H1 (cell line): ENCODE measurements at regions not wholly inside any gene's neighbourhood (a gene's known extent, or its start where the extent isn't known, plus 50 kb on each side); places are given as distances from the start of the nearest gene placed in this dataset.

ENCODE experiments used
- CTCF ChIA-PET: fragments of 300-600 bp; sonication (Branson Sonifier 250); formaldehyde crosslinking; loops from one replicate; lab custom pipeline; 2021; ENCODE audit not compliant: partially characterized antibody; lab: Charles Lee
- POLR2A ChIA-PET: fragments of 300-600 bp; sonication (Branson Sonifier 250); formaldehyde crosslinking; loops from one replicate; lab custom pipeline; 2021; ENCODE audit warnings: inconsistent platforms; ENCODE audit not compliant: partially characterized antibody; lab: Charles Lee
- DNase-seq, 2 experiments: peaks; one replicate each; pipeline versions ENCODE4 v3.0.0 to v3.0.0-alpha.2; 2010 to 2022; ENCODE audit warnings: low spot score in 2 of 2, low read depth in 1 of 2, mixed read lengths in 1 of 2
- FAIRE-seq: peaks from 2 replicates; lab custom pipeline; 2011; peaks lifted over from hg19 to GRCh38; lab: Jason Lieb, UNC
- H2AFZ ChIP-seq: 2 replicates; pipeline ENCODE4 v1.8.1; 2012; ENCODE audit warnings: low read length, inconsistent platforms
- H2AK5ac ChIP-seq: 2 replicates; pipeline ENCODE4 v1.6.1; 2013; ENCODE audit warnings: low read depth, low read length
- H2BK120ac ChIP-seq: replicated peaks from 2 replicates; pipeline ENCODE3; 2013; ENCODE audit warnings: low read depth, low read length, inconsistent platforms
- H2BK12ac ChIP-seq: 2 replicates; pipeline ENCODE4 v1.6.1; 2013; ENCODE audit warnings: low read depth, low read length
- H2BK15ac ChIP-seq: 2 replicates; pipeline ENCODE4 v1.6.1; 2013; ENCODE audit warnings: low read length
- H2BK20ac ChIP-seq: 2 replicates; pipeline ENCODE4 v1.6.1; 2013; ENCODE audit warnings: low read length
- H2BK5ac ChIP-seq: 2 replicates; pipeline ENCODE4 v1.6.1; 2013; ENCODE audit warnings: low read depth, low read length
- H3K14ac ChIP-seq: 2 replicates; pipeline ENCODE4 v1.6.1; 2013; ENCODE audit warnings: inconsistent platforms; ENCODE audit not compliant: insufficient read length
- H3K18ac ChIP-seq: 2 replicates; pipeline ENCODE4 v1.6.1; 2013; ENCODE audit warnings: low read length; ENCODE audit errors: extremely low read depth
- H3K23ac ChIP-seq: 2 replicates; pipeline ENCODE4 v1.6.1; 2013; ENCODE audit warnings: inconsistent platforms; ENCODE audit not compliant: insufficient read length
- H3K23me2 ChIP-seq: 2 replicates; pipeline ENCODE4 v1.6.1; 2013; ENCODE audit warnings: low read depth, low read length
- H3K27ac ChIP-seq: 2 replicates; pipeline ENCODE4 v1.6.1; 2011; ENCODE audit warnings: low read depth, low read length, inconsistent platforms
- H3K27me3 ChIP-seq, 4 experiments: replicated peaks in 1 of 4; 1 replicate in 1 of 4; 2 replicates in 3 of 4; pipeline versions ENCODE4 v1.6.1 to v1.8.1; 2011 to 2013; ENCODE audit warnings: low read length in 3 of 4, mild to moderate bottlenecking in 3 of 4, inconsistent platforms in 2 of 4, mixed read lengths in 2 of 4, moderate library complexity in 1 of 4; ENCODE audit not compliant: control insufficient read depth in 3 of 4, insufficient read depth in 3 of 4; ENCODE audit errors: extremely low read depth in 1 of 4
- H3K36me3 ChIP-seq, 4 experiments: 2 replicates each; pipeline versions ENCODE4 v1.6.1 to v1.8.1; 2011 to 2013; ENCODE audit warnings: mild to moderate bottlenecking in 4 of 4, low read length in 3 of 4, moderate library complexity in 2 of 4, control low read depth in 1 of 4, inconsistent platforms in 1 of 4; ENCODE audit not compliant: insufficient read depth in 4 of 4, control insufficient read depth in 2 of 4
- H3K4ac ChIP-seq: replicated peaks from 2 replicates; pipeline ENCODE3; 2013; ENCODE audit warnings: low read length, low read depth, mixed read lengths, inconsistent platforms; ENCODE audit not compliant: insufficient read length
- H3K4me1 ChIP-seq, 4 experiments: replicated peaks in 1 of 4; 1 replicate in 1 of 4; 2 replicates in 3 of 4; pipeline versions ENCODE4 v1.6.1 to v1.8.1; 2011 to 2013; ENCODE audit warnings: low read length in 3 of 4, inconsistent platforms in 2 of 4, mixed read lengths in 1 of 4; ENCODE audit not compliant: insufficient read depth in 4 of 4, control insufficient read depth in 3 of 4
- H3K4me2 ChIP-seq, 2 experiments: 2 replicates each; pipeline versions ENCODE4 v1.6.1 to v1.8.1; 2011 to 2013; ENCODE audit warnings: low read depth in 2 of 2, low read length in 2 of 2, control low read depth in 1 of 2, inconsistent platforms in 1 of 2, mild to moderate bottlenecking in 1 of 2; ENCODE audit not compliant: insufficient read depth in 1 of 2
- H3K4me3 ChIP-seq, 4 experiments: fragments of 200-600, 300-600 bp in 1 of 4; sonication (generic), shearing (Covaris generic), sonication (Bioruptor Twin) in 1 of 4; 2 replicates each; pipeline versions ENCODE4 v1.5.1 to v1.8.1; 2011 to 2016; ENCODE audit warnings: low read length in 4 of 4, low read depth in 3 of 4, control low read depth in 2 of 4, inconsistent platforms in 2 of 4, mild to moderate bottlenecking in 2 of 4, mixed read lengths in 1 of 4, moderate library complexity in 1 of 4; ENCODE audit not compliant: insufficient read depth in 2 of 4; ENCODE audit errors: extremely low read depth in 1 of 4
- H3K56ac ChIP-seq: replicated peaks from 2 replicates; pipeline ENCODE3; 2013; ENCODE audit warnings: low read depth, mild to moderate bottlenecking, mixed read lengths, low read length, inconsistent platforms; ENCODE audit not compliant: insufficient read length
- H3K79me1 ChIP-seq: 2 replicates; pipeline ENCODE4 v1.6.1; 2013; ENCODE audit warnings: low read depth, low read length, control low read depth
- H3K79me2 ChIP-seq, 2 experiments: 2 replicates each; pipeline versions ENCODE4 v1.6.1 to v1.8.1; 2012 to 2013; ENCODE audit warnings: low read length in 2 of 2, mild to moderate bottlenecking in 2 of 2, inconsistent platforms in 1 of 2; ENCODE audit not compliant: insufficient read depth in 2 of 2, control insufficient read depth in 1 of 2
- H3K9ac ChIP-seq, 4 experiments: replicated peaks in 1 of 4; 1 replicate in 1 of 4; 2 replicates in 3 of 4; pipeline versions ENCODE4 v1.6.1 to v1.8.1; 2011 to 2013; ENCODE audit warnings: low read depth in 3 of 4, low read length in 3 of 4, control low read depth in 2 of 4, mild to moderate bottlenecking in 2 of 4, moderate library complexity in 2 of 4, inconsistent platforms in 1 of 4; ENCODE audit errors: extremely low read depth in 1 of 4
- H3K9me3 ChIP-seq, 2 experiments: 2 replicates each; pipeline versions ENCODE4 v1.6.1 to v1.8.1; 2012 to 2013; ENCODE audit warnings: mild to moderate bottlenecking in 2 of 2, moderate library complexity in 2 of 2, control low read depth in 1 of 2, inconsistent platforms in 1 of 2, low read depth in 1 of 2, low read length in 1 of 2, mixed read lengths in 1 of 2; ENCODE audit not compliant: insufficient read depth in 2 of 2
- H4K20me1 ChIP-seq, 2 experiments: replicated peaks in 1 of 2; 2 replicates each; pipeline versions ENCODE3 to v1.8.1; 2011 to 2013; ENCODE audit warnings: inconsistent platforms in 2 of 2, low read length in 2 of 2, mild to moderate bottlenecking in 1 of 2; ENCODE audit not compliant: insufficient read depth in 2 of 2, control insufficient read depth in 1 of 2
- H4K5ac ChIP-seq: 2 replicates; pipeline ENCODE4 v1.6.1; 2013; ENCODE audit warnings: low read length, low read depth, mixed read lengths, inconsistent platforms; ENCODE audit not compliant: insufficient read length
- H4K8ac ChIP-seq: 2 replicates; pipeline ENCODE4 v1.8.0; 2013; ENCODE audit warnings: mild to moderate bottlenecking, moderate library complexity, low read length, inconsistent platforms; ENCODE audit not compliant: insufficient read depth; ENCODE audit errors: extremely low read depth
- H4K91ac ChIP-seq: replicated peaks from 2 replicates; pipeline ENCODE3; 2013; ENCODE audit warnings: low read length, mixed read lengths, inconsistent platforms; ENCODE audit not compliant: insufficient read length
- CBX8 ChIP-seq: fragments of 300-800, 300-1000 bp; sonication (generic); IDR thresholded peaks from 2 replicates; pipeline ENCODE4 v1.7.1; 2016; ENCODE audit warnings: low read depth, low read length, borderline replicate concordance
- CEBPB ChIP-seq: IDR thresholded peaks from 2 replicates; pipeline ENCODE4 v1.6.1; 2012; ENCODE audit warnings: low read depth, low read length
- CREB1 ChIP-seq: IDR thresholded peaks from 2 replicates; pipeline ENCODE4 v1.6.1; 2012; ENCODE audit warnings: inconsistent platforms
- GABPA ChIP-seq: IDR thresholded peaks from 2 replicates; pipeline ENCODE4 v1.6.1; 2011; ENCODE audit warnings: mild to moderate bottlenecking, low read length, moderate library complexity, borderline replicate concordance; ENCODE audit not compliant: insufficient read depth
- HDAC2 ChIP-seq, 2 experiments: fragments of 300-600 bp in 1 of 2; sonication (generic) in 1 of 2; IDR thresholded peaks; 2 replicates each; pipeline ENCODE4 v1.6.1; 2011 to 2012; ENCODE audit warnings: low read depth in 2 of 2, low read length in 2 of 2, mild to moderate bottlenecking in 2 of 2, moderate library complexity in 2 of 2, borderline replicate concordance in 1 of 2, inconsistent platforms in 1 of 2
- KDM5A ChIP-seq: fragments of 200-600 bp; IDR thresholded peaks from 2 replicates; pipeline ENCODE4 v1.7.1; 2012; ENCODE audit warnings: mild to moderate bottlenecking, low read length, inconsistent platforms, mixed read lengths
- PHF8 ChIP-seq: fragments of 200-600 bp; sonication (generic); conservative IDR thresholded peaks from 2 replicates; pipeline ENCODE4 v1.7.1; 2012; ENCODE audit warnings: low read depth, mild to moderate bottlenecking, inconsistent platforms, low read length, moderate library complexity
- SIN3A ChIP-seq, 2 experiments: IDR thresholded peaks in 1 of 2; conservative IDR thresholded peaks in 1 of 2; 2 replicates each; pipeline ENCODE4 v1.6.1; 2011 to 2012; ENCODE audit warnings: low read length in 2 of 2, improper control_type of control experiment in 1 of 2, low read depth in 1 of 2, mild to moderate bottlenecking in 1 of 2
- WGBS, 2 experiments: shearing (Covaris generic) in 1 of 2; methylation state at CpG; one replicate each; pipeline versions ENCODE4 v1.1.6 to v1.1.7; 2013 to 2015; ENCODE audit warnings: low lambda C conversion rate in 2 of 2, mixed read lengths in 2 of 2, inconsistent platforms in 1 of 2, low coverage in 1 of 2, missing lambda C conversion rate in 1 of 2; ENCODE audit not compliant: insufficient replicate concordance in 2 of 2, insufficient coverage in 1 of 2, insufficient read length in 1 of 2; ENCODE audit errors: extremely low coverage in 1 of 2, missing lambda C conversion rate in 1 of 2; 5-methylcytosine and 5-hydroxymethylcytosine counted together

DNA sequence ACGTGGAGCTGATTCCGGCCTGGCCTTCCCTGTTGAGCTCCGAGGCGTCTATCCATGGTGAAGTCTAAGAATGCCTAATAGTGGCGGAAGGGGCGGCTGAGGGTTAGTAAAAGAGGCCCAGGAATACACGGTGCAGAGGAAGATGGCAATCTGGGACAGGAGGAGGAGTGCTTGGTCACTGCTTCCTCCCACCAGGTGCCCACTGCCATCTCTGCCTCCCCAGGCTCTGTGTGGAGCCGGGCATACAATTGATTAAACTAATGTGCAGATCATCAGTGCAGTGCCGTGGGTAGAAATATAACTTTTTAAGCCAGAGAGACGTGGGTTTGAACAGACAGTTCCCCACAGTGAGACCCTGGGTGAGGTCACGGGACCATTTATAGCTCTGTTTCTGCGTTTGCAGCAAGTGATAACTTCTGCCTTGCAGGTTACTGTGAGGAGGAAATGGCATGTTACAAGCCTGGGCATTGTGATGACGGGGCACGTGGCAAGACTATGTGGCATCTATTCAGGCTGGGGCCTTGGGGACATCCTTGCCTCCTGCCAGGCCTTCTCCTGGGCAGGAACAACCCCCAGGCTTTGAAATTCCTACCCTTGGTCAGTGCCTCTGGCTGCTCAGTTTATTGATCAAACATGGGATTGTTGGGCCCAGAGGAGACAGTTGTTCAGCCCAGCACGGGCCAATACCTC lies 204.9 kb downstream of the ASB1 start:
- Histone ChIP-seq H3K9me3 (no peaks in the 10 kb centered on the region), H3K27me3 (no peaks in the 10 kb centered on the region), H4K5ac (no peak overlapping the region), H2BK15ac (no peak overlapping the region), H3K56ac (no peak overlapping the region), H3K4ac (no peak overlapping the region), H2BK12ac (no peak overlapping the region), H2BK20ac (no peak overlapping the region), H2AK5ac (no peak overlapping the region), H3K23ac (no peak overlapping the region), H4K91ac (no peak overlapping the region), H4K8ac (no peak overlapping the region), H3K4me2 (no peak overlapping the region), H3K9ac (no peak overlapping the region), H3K4me3 (no peak overlapping the region), H3K27ac (no peak overlapping the region), H3K23me2 (no peaks in the 10 kb centered on the region; the same call in 1 of the 2 replicates), H3K18ac (no peak overlapping the region), H3K79me1 (no peaks in the 10 kb centered on the region), H3K4me1 (no peaks in the 10 kb centered on the region), H3K36me3 (no peaks in the 10 kb centered on the region), H2BK5ac (no peak overlapping the region), H3K14ac (no peak overlapping the region), H3K79me2 (no peaks in the 10 kb centered on the region), H2BK120ac (no peak overlapping the region), H2AFZ (no peak overlapping the region), H4K20me1 (peaks cover 0 to 1% of the 10 kb centered on the region in 2 experiments)
- DNase-seq (peak in 1 of 2 experiments; percentile 17), FAIRE-seq (no peak)
- ChIA-PET CTCF (no interaction called here), POLR2A (no interaction called here)
- 91% methylated on average over 15 of the region's 15 CpGs; no CpG with 5 or more reads in 1 of the 2 experiments for WGBS, 2 experiments
- TF ChIP-seq GABPA (no peak), CREB1 (no peak), HDAC2 (IDR thresholded peaks at IDR 0.05; ENCODE audit: borderline replicate concordance in 1 of 2, low read depth in 2 of 2, low read length in 2 of 2) (no peak), PHF8 (no peak), CEBPB (no peak), CBX8 (no peak), SIN3A (conservative IDR thresholded peaks at IDR 0.05 in 1 of 2, IDR thresholded peaks at IDR 0.05 in 1 of 2; ENCODE audit: low read depth in 1 of 2, low read length in 2 of 2) (no peak), KDM5A (no peak)
